ENCODE measurements at regions not wholly inside any gene's neighbourhood (a gene's known extent, or its start where the extent isn't known, plus 50 kb on each side); places are given as distances from the start of the nearest gene placed in this dataset.

DNA sequence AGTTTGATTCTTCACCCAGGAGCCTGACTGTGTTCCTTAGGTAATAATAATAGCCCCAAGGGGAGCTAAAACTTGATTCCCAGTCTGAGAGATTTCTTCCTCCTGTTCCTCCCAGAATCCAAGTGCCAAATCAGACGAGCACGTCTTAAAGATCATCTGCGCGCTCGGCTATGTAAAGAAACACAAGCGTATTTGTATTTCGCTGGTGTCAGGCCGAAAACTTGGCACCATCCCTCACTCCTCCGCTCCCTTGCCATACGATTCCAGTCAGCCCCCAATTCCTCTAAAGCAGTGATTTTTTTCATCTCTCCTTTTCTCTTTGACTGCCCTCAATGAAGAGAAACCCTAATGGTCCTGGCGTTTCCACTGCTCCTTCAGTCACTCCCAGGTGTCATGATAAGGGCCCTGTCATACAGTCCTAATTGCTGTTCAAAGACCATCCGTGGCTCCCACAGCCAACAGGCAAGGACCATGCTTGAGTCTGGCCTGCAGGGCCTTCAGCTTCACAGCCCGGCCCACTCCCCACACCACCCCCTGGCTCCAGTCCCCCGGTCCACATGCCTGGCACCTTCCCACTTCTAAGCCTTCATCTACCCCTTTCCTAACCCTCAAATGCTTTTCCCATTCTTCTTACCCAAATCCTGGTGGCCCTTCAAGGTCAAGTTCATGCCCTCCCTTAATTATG is 130.8 kb upstream of the ID2 start:
- Histone ChIP-seq H3K9ac (ENCODE audit: low read depth, low read length, poor library complexity, severe bottlenecking) (no peak overlapping the region), H3K27me3 (ENCODE audit: insufficient read depth, low read length, poor library complexity, severe bottlenecking) (no peaks in the 10 kb centered on the region), H3K4me2 (ENCODE audit: low read depth, low read length, poor library complexity, severe bottlenecking) (no peak overlapping the region), H3K4me1 (ENCODE audit: insufficient read depth, low read length, poor library complexity, severe bottlenecking) (peaks cover 35% of the 10 kb centered on the region), H3K36me3 (ENCODE audit: insufficient read depth, low read length) (no peaks in the 10 kb centered on the region), H4K20me1 (ENCODE audit: insufficient read depth, low read length, poor library complexity, severe bottlenecking) (no peaks in the 10 kb centered on the region), H3K9me3 (ENCODE audit: insufficient read depth, low read depth, low read length) (no peaks in the 10 kb centered on the region), H3K9me2 (replicated peaks; ENCODE audit: low read depth, low read length) (no peaks in the 10 kb centered on the region), H3K4me3 (ENCODE audit: low read length, poor library complexity, severe bottlenecking) (no peak overlapping the region), H3K79me2 (ENCODE audit: insufficient read depth, low read length) (no peaks in the 10 kb centered on the region), H3F3A (ENCODE audit: low read depth) (no peaks in the 10 kb centered on the region), H2AFZ (ENCODE audit: low read length) (no peak overlapping the region)
- TF ChIP-seq CTCF (conservative IDR thresholded peaks at IDR 0.05; ENCODE audit: low read length) (no peak), EZH2phosphoT487 (IDR thresholded peaks at IDR 0.05; ENCODE audit: borderline replicate concordance) (no peak)

- Histone ChIP-seq H3K4me1 (ENCODE audit: insufficient read depth, low read length, poor library complexity, severe bottlenecking) (peaks cover 29% of the 10 kb centered on the region), H3K4me2 (ENCODE audit: low read depth, low read length, poor library complexity, severe bottlenecking) (no peak overlapping the region), H3K4me3 (ENCODE audit: low read length, poor library complexity, severe bottlenecking) (no peak overlapping the region), H3K27me3 (ENCODE audit: insufficient read depth, low read length, poor library complexity, severe bottlenecking) (peaks cover 1% of the 10 kb centered on the region), H3K9me2 (replicated peaks; ENCODE audit: low read depth, low read length) (no peaks in the 10 kb centered on the region), H3K9ac (ENCODE audit: low read depth, low read length, poor library complexity, severe bottlenecking) (no peak overlapping the region), H3K36me3 (ENCODE audit: insufficient read depth, low read length) (no peaks in the 10 kb centered on the region), H2AFZ (ENCODE audit: low read length) (no peak overlapping the region), H3K9me3 (ENCODE audit: insufficient read depth, low read depth, low read length) (no peaks in the 10 kb centered on the region), H3K79me2 (ENCODE audit: insufficient read depth, low read length) (no peaks in the 10 kb centered on the region), H3F3A (ENCODE audit: low read depth) (no peaks in the 10 kb centered on the region), H4K20me1 (ENCODE audit: insufficient read depth, low read length, poor library complexity, severe bottlenecking) (no peaks in the 10 kb centered on the region)
- TF ChIP-seq CTCF (conservative IDR thresholded peaks at IDR 0.05; ENCODE audit: low read length) = no peak
- TF ChIP-seq EZH2phosphoT487 (IDR thresholded peaks at IDR 0.05; ENCODE audit: borderline replicate concordance) = no peak
These were observed 130.2 kb upstream of the ID2 start for GRCh38 chr2:8551622-8552074.

DNA sequence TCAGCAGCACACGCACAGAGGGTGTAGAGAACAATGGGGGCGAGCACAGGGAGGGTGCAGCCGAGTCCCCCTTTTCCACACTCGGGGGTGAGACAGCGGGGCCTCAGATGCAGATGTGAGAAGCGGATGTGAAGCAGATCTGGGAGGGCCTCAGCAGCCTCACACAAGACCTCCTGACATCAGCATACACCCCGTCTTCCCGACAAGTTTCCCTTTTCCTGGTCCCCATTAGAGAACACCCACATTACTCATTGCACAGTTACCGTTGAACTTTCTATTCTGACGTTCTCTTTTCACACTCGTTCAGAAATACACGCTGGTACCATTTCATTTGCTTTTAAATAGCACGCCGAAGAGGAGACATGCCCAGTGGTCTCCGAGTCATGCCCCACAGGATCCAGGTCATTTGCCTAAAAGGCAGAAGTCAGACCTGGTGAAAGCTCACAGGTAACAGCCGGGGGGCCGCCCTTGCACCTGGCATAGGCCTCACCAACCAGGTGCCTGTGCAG is 129.5 kb upstream of the ID2 start:
- H3K79me2 ChIP-seq (ENCODE audit: insufficient read depth, low read length) = no peaks in the 10 kb centered on the region
- no peaks in the 10 kb centered on the region for H3K9me3 ChIP-seq (ENCODE audit: insufficient read depth, low read depth, low read length)
- H3F3A ChIP-seq (ENCODE audit: low read depth) = no peaks in the 10 kb centered on the region
- H3K9ac ChIP-seq (ENCODE audit: low read depth, low read length, poor library complexity, severe bottlenecking) = no peak overlapping the region
- H3K9me2 ChIP-seq (replicated peaks; ENCODE audit: low read depth, low read length) = no peaks in the 10 kb centered on the region
- peaks cover 22% of the 10 kb centered on the region for H3K4me1 ChIP-seq (ENCODE audit: insufficient read depth, low read length, poor library complexity, severe bottlenecking)
- H3K4me2 ChIP-seq (ENCODE audit: low read depth, low read length, poor library complexity, severe bottlenecking) = no peak overlapping the region
- H3K36me3 ChIP-seq (ENCODE audit: insufficient read depth, low read length) = no peaks in the 10 kb centered on the region
- TF ChIP-seq CTCF (conservative IDR thresholded peaks at IDR 0.05; ENCODE audit: low read length) = no peak
- TF ChIP-seq EZH2phosphoT487 (IDR thresholded peaks at IDR 0.05; ENCODE audit: borderline replicate concordance) = no peak
- no peak overlapping the region for H3K4me3 ChIP-seq (ENCODE audit: low read length, poor library complexity, severe bottlenecking)
- peaks cover 8% of the 10 kb centered on the region for H3K27me3 ChIP-seq (ENCODE audit: insufficient read depth, low read length, poor library complexity, severe bottlenecking)
- H4K20me1 ChIP-seq (ENCODE audit: insufficient read depth, low read length, poor library complexity, severe bottlenecking) = no peaks in the 10 kb centered on the region
- H2AFZ ChIP-seq (ENCODE audit: low read length) = no peak overlapping the region

All from Loucy (cell line).